SU-DHL-6 (cell line): ENCODE measurements at regions not wholly inside any gene's neighbourhood (a gene's known extent, or its start where the extent isn't known, plus 50 kb on each side); places are given as distances from the start of the nearest gene placed in this dataset.

Experiments
- CTCF ChIP-seq: fragments of 200-600 bp; sonication (generic); IDR thresholded peaks from one replicate; pipeline ENCODE4 v1.5.1; 2017; ENCODE audit warnings: antibody characterized with exemption, mild to moderate bottlenecking, low read length, moderate library complexity; ENCODE audit not compliant: insufficient read depth, poor library complexity, severe bottlenecking
- EZH2phosphoT487 ChIP-seq: fragments of 200-600 bp; sonication (generic), shearing (Covaris generic); conservative IDR thresholded peaks from 2 replicates; pipeline ENCODE4 v1.6.1; 2018; ENCODE audit warnings: mild to moderate bottlenecking, antibody characterized with exemption, low read length, moderate library complexity, mixed read lengths

GRCh38 chr2:42858140-42859005, 66.0 kb upstream of the HAAO start:
- TF ChIP-seq CTCF (no peak), EZH2phosphoT487 (no peak)
